ENCODE measurements at regions not wholly inside any gene's neighbourhood (a gene's known extent, or its start where the extent isn't known, plus 50 kb on each side); places are given as distances from the start of the nearest gene placed in this dataset.

DNA sequence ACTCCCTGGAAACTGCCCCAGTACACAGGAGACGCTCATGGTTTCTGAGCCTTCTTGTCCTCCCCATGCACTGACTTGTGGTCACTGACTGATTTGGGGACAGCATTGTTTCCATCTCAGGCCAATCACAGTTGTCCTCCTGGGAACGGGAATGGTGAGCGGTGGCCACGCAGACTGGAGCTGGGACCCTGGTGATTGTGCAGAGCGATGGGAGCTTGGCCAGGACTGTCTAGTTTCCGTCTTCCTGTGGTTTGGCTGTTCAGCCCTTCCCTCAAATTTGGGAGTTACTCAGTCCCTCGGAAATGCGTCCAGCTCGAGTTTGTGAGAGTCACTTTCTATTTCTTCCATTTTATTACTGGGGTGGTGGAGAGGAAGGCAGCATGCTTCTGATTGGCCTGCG lies 250.9 kb downstream of the ACTR3B start:
- TF ChIP-seq YY1 (IDR thresholded peaks at IDR 0.05) (no peak), JUND (IDR thresholded peaks at IDR 0.05) (no peak), SP1 (IDR thresholded peaks at IDR 0.05) (no peak), TAF1 (conservative IDR thresholded peaks at IDR 0.05) (no peak), FOXA1 (IDR thresholded peaks at IDR 0.05) (no peak), GABPA (IDR thresholded peaks at IDR 0.05 in 1 of 2, conservative IDR thresholded peaks at IDR 0.05 in 1 of 2) (no peak), RAD21 (IDR thresholded peaks at IDR 0.05) (no peak)
- TF ChIP-seq, protein P1, sequence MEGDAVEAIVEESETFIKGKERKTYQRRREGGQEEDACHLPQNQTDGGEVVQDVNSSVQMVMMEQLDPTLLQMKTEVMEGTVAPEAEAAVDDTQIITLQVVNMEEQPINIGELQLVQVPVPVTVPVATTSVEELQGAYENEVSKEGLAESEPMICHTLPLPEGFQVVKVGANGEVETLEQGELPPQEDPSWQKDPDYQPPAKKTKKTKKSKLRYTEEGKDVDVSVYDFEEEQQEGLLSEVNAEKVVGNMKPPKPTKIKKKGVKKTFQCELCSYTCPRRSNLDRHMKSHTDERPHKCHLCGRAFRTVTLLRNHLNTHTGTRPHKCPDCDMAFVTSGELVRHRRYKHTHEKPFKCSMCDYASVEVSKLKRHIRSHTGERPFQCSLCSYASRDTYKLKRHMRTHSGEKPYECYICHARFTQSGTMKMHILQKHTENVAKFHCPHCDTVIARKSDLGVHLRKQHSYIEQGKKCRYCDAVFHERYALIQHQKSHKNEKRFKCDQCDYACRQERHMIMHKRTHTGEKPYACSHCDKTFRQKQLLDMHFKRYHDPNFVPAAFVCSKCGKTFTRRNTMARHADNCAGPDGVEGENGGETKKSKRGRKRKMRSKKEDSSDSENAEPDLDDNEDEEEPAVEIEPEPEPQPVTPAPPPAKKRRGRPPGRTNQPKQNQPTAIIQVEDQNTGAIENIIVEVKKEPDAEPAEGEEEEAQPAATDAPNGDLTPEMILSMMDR (IDR thresholded peaks at IDR 0.05; ENCODE audit: low read depth, low read length, missing input control): no peak
- TF ChIP-seq, protein P2, sequence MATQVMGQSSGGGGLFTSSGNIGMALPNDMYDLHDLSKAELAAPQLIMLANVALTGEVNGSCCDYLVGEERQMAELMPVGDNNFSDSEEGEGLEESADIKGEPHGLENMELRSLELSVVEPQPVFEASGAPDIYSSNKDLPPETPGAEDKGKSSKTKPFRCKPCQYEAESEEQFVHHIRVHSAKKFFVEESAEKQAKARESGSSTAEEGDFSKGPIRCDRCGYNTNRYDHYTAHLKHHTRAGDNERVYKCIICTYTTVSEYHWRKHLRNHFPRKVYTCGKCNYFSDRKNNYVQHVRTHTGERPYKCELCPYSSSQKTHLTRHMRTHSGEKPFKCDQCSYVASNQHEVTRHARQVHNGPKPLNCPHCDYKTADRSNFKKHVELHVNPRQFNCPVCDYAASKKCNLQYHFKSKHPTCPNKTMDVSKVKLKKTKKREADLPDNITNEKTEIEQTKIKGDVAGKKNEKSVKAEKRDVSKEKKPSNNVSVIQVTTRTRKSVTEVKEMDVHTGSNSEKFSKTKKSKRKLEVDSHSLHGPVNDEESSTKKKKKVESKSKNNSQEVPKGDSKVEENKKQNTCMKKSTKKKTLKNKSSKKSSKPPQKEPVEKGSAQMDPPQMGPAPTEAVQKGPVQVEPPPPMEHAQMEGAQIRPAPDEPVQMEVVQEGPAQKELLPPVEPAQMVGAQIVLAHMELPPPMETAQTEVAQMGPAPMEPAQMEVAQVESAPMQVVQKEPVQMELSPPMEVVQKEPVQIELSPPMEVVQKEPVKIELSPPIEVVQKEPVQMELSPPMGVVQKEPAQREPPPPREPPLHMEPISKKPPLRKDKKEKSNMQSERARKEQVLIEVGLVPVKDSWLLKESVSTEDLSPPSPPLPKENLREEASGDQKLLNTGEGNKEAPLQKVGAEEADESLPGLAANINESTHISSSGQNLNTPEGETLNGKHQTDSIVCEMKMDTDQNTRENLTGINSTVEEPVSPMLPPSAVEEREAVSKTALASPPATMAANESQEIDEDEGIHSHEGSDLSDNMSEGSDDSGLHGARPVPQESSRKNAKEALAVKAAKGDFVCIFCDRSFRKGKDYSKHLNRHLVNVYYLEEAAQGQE (IDR thresholded peaks at IDR 0.05): no peak
- TF ChIP-seq, protein P3, sequence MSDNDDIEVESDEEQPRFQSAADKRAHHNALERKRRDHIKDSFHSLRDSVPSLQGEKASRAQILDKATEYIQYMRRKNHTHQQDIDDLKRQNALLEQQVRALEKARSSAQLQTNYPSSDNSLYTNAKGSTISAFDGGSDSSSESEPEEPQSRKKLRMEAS (IDR thresholded peaks at IDR 0.05): no peak
- TF ChIP-seq, protein P4, sequence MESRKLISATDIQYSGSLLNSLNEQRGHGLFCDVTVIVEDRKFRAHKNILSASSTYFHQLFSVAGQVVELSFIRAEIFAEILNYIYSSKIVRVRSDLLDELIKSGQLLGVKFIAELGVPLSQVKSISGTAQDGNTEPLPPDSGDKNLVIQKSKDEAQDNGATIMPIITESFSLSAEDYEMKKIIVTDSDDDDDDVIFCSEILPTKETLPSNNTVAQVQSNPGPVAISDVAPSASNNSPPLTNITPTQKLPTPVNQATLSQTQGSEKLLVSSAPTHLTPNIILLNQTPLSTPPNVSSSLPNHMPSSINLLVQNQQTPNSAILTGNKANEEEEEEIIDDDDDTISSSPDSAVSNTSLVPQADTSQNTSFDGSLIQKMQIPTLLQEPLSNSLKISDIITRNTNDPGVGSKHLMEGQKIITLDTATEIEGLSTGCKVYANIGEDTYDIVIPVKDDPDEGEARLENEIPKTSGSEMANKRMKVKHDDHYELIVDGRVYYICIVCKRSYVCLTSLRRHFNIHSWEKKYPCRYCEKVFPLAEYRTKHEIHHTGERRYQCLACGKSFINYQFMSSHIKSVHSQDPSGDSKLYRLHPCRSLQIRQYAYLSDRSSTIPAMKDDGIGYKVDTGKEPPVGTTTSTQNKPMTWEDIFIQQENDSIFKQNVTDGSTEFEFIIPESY (IDR thresholded peaks at IDR 0.05): no peak

Measured in liver (tissue), 3 donors.